GM18868 (cell line): ENCODE measurements at regions not wholly inside any gene's neighbourhood (a gene's known extent, or its start where the extent isn't known, plus 50 kb on each side); places are given as distances from the start of the nearest gene placed in this dataset.

Source experiments
- ATAC-seq: cut with Tn5 transposase; IDR thresholded peaks from one replicate; pipeline ENCODE4 v1.9.1; 2021; ENCODE audit warnings: mild to moderate bottlenecking, moderate library complexity; ENCODE audit not compliant: unreplicated experiment

DNA sequence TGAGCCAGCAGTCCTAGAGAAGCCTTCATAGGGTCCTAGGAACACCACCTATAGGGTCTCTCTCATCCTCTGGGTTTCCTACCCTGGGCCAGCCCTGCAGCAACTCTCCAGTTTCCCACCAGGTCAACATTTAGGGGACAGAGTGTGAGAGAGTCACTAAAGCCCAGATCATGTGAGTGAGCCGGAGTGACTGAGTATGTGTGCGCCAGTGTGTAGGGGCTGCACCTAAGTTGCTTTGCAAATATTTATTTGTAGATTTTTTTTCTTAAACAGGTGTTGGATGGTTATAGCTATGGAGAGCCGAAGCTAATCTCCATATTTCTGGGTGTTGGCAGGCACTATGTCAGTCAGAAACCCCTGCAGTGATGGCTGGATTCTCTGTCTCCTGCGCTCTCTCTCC, 232.5 kb upstream of the NCAM1 start:
- ATAC-seq, result no peak

- ATAC-seq, result no peak
These were observed 230.6 kb upstream of the NCAM1 start for GRCh38 chr11:112730591-112730990.

DNA sequence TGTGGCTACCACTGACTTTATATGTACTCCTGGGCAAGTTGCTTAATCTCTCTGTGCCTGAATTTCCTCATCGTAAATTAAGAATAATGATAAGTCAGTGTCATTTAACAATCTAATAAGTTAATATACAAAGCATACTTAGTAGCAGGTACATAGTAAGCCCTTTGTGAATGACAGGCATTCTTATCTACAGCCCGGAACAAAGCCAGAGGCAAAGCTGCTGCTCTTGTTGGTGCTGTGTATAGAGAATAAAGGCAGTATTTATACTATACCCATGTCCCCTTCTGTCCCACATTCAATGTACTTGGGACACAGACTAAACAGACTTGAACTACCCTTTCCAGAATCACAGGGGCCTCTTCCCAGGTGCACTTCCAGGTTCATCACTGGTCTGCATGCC, 229.7 kb upstream of the NCAM1 start:
- no peak for ATAC-seq

GRCh38 chr11:112732031-112732430, 229.2 kb upstream of the NCAM1 start:
- ATAC-seq, result no peak

DNA sequence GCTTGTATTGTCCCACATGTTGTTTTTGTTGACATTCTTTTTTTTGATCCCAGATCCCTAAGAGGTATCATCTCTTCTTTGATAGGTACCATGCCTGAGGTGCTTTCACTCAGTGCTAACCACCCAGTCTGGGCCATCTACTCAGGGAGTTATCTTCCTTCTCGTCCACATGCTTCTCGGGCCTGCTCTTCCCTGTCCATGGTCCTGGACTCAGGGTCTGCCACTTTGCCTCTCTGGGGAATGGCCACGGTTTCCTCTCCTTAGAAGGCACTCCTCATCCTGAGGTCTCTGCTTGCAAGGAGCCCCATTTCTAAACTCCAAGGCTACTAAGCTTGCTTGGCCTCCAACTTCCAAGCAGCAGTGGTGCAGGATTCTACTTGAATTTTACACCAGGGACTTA, 227.0 kb upstream of the NCAM1 start:
- no peak for ATAC-seq

DNA sequence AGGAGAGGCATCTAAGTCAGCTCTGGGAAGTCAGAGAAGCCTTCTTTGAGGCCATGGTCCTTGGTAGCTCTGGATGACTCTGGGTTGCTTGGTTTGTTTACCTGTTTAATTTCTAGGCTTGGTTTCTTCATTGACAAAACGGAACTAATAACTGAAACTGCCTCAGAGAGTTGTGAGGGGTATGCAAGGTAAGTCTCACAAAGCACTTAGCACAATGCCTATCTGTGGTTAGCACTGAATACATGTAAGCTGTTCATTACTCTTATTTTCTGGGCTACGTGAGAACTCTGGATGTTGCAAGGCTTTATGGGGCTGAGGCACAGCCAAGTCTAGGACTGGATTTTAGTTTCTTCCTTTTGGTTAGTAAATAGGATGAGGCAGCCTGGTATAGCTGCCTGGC, 225.8 kb upstream of the NCAM1 start:
- ATAC-seq, result no peak

GRCh38 chr11:112744041-112744440, 217.2 kb upstream of the NCAM1 start:
- no peak for ATAC-seq

DNA sequence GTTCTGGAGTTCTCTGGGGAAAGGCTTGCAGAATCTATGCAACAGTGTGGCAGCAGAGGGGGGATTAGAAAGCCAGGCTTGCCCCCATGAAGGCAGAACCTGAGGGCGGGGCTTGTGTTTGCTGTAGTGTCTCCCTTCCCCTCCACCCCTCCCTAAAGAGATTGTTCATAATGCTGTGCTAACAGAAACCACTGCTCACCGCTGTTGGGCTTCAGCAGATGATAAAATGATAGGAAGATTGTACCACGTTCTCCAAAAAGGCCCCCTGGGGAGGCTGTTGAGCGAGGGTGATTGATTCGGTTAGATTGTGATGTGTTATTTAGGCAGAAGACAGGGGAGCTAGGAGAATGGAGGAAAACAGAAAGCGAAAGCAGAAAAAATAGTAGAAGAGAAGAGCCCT, 215.2 kb upstream of the NCAM1 start:
- no peak for ATAC-seq

GRCh38 chr11:112748252-112748651, 213.0 kb upstream of the NCAM1 start:
- no peak for ATAC-seq

DNA sequence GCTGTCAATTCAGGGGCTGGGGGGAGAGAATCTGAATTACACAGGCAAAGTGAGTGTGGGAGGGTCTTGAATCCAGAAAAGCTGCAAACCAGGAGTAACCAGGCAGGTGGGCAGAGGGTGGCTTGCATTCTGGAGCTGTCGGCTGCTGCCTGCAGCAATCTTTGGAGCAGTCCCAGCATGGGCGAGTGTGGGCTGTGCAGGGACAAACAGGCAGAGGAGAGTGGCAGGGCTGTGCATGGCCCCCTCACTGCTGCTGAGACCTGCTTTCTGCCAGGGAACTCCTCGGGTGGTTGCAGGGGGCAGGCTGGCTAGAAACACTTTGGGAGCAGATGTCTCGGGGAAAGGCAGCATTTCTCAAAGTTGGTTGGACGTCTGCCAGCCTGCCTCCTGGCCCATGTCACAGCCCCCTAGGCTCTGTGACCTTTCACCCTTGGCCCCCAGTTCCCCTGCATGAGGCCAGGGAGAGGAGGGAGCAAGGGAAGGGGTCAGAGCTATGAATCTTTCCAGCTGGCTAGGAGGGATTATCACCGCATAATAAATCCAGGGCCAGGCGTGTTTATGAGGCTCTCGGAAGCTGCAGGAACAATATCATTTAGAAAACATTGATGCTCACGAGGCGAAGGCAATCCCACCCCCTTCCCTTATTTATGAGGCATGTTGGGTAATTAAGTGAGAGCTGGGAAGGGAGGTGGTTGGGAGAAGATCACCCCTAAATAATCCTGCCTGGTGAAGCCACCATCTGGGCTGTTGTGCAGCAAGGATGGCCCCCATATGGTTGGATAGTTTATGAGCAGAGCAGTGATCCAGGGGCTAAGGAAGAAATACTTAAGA, 212.3 kb upstream of the NCAM1 start:
- ATAC-seq, result no peak

GRCh38 chr11:112751329-112751728, 209.9 kb upstream of the NCAM1 start:
- no peak for ATAC-seq

GRCh38 chr11:112751772-112752171, 209.4 kb upstream of the NCAM1 start:
- no peak for ATAC-seq

DNA sequence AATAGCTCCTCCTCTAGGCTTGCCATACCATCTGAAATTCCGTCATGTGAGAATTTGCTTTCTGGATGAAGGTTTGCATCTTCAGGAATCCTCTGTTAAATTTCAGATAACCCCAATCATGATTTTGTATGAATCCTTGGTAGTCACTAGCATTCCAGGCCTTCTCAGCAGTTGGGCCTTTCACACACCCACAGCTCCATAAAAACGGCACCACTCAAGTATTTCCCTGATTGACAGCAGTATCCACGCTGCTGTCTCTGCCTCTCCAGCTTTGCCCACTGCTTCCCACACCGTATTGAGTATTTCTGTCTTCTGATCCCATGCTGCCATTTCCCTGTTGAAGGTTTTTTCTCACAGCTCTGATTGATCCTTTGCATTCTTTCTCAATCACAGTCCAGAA, 208.7 kb upstream of the NCAM1 start:
- no peak for ATAC-seq

DNA sequence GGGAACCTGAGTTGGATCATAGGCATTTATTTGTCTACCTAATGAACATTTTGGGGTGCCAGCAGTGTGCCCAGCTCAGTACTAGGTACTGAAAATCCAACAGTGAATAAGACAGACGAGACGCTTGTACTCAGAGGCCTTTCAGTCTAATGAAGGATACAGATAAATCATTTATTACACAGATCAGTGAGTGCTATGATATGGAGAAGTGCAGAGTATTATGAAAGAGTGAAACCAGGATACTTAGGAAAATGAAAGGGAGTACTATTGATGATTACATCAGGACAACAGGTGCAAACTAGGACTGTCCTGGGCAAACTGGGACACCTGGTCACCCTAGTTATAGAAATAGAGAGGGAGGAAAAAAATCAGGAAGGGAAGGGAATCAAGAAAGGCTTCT, 207.5 kb upstream of the NCAM1 start:
- ATAC-seq, result no peak

- no peak for ATAC-seq
These were observed 201.8 kb upstream of the NCAM1 start for GRCh38 chr11:112759418-112759817.

- ATAC-seq, result no peak
These were observed 200.7 kb upstream of the NCAM1 start for GRCh38 chr11:112760396-112761059.

DNA sequence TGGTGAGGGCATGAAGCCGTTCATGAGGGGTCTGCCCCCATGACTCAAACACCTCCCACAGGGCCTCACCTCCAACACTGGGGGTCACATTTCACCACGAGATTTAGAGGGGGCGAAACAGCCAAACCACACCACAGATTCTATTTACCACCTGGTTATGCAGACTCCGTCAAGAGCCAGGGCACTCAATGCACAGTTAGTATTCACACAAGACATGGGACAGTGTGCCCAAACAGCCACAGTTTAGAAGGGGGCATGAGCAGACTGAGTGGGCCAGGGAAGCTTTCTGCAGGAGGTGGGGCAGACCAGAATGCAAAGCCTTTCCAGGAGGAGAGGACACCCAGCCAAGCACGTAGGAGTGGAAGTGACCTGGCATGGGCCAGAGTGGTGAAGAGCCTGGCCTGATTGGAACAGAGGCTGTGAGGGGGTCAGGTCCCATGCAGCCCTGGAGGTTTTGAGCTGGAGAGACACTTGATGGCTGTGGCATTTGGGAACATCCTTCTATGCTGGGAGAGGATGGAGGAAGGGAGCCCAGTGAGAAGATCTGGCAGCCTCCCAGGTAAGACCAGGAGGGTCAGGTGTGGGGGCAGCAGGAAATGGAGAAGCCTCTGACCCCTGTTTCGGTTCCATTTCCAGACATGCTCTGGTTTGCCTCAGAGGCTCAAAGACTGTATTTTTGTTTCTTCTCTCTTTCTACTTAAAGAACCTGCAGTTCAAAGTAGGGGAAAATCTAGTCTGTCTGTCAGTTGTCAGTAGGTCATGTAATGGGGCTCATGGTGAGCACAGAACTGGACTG, 199.1 kb upstream of the NCAM1 start:
- ATAC-seq, result no peak

DNA sequence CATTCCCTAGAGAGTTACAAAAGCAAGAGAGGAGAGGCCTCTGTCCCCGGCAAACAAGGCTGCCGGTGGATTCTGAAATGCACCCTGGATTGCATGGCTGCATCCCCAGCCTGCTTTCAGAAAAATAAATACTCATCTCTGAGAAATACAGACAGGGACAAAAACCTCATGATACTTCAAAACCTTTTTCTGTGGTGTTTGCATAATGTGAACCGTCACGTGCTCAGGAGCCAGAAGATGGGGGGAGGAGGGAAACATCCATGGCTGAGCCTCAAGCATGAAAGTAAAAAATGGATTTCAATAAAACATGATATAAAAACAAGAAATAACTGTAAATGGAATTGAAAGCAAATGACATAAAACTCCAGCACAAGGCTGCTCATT, 198.5 kb upstream of the NCAM1 start:
- ATAC-seq, result no peak

GRCh38 chr11:112765337-112765736, 195.9 kb upstream of the NCAM1 start:
- ATAC-seq, result no peak

GRCh38 chr11:112769170-112769569, 192.1 kb upstream of the NCAM1 start:
- ATAC-seq, result no peak

DNA sequence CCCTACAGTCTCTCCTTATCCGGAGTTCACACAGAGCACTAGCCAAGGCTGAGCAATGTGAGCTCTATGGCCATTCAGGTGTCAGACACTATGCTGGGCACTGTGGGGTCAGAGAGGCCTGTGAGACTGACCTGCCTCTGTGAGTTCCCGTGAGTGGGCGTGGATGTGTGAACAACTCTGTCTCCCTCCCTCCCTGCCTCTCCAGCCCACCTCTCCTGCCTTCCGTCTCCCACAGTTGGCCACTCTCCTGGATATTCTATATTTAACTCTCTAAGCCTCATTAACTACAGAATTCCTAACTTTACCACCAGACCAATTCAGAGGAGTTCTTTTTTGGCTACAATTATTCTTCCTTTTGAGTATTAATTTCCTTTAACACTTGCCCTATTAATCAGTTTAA, 191.6 kb upstream of the NCAM1 start:
- ATAC-seq, result no peak

GRCh38 chr11:112770033-112770432, 191.2 kb upstream of the NCAM1 start:
- no peak for ATAC-seq
